ENCODE measurements at regions not wholly inside any gene's neighbourhood (a gene's known extent, or its start where the extent isn't known, plus 50 kb on each side); places are given as distances from the start of the nearest gene placed in this dataset.
A peak's percentile ranks its signal among the peaks of the same experiment; 100 is the strongest.

DNA sequence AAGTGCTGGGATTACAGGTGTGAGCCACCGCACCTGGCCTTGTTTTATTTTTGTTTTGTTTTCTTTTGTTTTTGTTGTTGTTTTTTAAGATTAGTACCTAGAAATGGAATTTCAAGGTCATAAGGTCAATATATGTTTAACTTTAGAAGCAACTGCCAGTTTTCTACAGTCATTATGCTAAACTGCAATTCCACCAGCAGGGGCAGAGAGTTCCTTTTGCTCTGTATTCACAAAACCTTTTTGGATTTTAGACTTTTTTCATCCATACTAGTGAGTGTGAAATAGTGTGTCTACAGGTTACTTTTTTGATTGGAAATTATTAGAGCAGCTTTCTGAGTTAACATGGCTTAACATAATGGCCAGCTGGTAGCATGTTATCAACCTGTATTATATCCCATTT is 580.6 kb downstream of the TRIML1 start:
- H3K4me1 ChIP-seq (ENCODE audit: control insufficient read depth, insufficient read depth, low read length) = no peaks in the 10 kb centered on the region
- CTCF ChIA-PET = no interaction called here
- ATAC-seq (no peak), DNase-seq (ENCODE audit: low read depth, low spot score) (no peak)
- H3K27ac ChIP-seq (ENCODE audit: low read length) = no peak overlapping the region
- POLR2A ChIA-PET = no interaction called here
- no peak overlapping the region for H3K4me3 ChIP-seq (ENCODE audit: low read depth in 2 of 2, low read length in 2 of 2)
- TF ChIP-seq, protein P1, sequence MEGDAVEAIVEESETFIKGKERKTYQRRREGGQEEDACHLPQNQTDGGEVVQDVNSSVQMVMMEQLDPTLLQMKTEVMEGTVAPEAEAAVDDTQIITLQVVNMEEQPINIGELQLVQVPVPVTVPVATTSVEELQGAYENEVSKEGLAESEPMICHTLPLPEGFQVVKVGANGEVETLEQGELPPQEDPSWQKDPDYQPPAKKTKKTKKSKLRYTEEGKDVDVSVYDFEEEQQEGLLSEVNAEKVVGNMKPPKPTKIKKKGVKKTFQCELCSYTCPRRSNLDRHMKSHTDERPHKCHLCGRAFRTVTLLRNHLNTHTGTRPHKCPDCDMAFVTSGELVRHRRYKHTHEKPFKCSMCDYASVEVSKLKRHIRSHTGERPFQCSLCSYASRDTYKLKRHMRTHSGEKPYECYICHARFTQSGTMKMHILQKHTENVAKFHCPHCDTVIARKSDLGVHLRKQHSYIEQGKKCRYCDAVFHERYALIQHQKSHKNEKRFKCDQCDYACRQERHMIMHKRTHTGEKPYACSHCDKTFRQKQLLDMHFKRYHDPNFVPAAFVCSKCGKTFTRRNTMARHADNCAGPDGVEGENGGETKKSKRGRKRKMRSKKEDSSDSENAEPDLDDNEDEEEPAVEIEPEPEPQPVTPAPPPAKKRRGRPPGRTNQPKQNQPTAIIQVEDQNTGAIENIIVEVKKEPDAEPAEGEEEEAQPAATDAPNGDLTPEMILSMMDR (IDR thresholded peaks at IDR 0.05) = peak; percentile 5; the same call in 1 of the 2 replicates
- TF ChIP-seq, protein P2, sequence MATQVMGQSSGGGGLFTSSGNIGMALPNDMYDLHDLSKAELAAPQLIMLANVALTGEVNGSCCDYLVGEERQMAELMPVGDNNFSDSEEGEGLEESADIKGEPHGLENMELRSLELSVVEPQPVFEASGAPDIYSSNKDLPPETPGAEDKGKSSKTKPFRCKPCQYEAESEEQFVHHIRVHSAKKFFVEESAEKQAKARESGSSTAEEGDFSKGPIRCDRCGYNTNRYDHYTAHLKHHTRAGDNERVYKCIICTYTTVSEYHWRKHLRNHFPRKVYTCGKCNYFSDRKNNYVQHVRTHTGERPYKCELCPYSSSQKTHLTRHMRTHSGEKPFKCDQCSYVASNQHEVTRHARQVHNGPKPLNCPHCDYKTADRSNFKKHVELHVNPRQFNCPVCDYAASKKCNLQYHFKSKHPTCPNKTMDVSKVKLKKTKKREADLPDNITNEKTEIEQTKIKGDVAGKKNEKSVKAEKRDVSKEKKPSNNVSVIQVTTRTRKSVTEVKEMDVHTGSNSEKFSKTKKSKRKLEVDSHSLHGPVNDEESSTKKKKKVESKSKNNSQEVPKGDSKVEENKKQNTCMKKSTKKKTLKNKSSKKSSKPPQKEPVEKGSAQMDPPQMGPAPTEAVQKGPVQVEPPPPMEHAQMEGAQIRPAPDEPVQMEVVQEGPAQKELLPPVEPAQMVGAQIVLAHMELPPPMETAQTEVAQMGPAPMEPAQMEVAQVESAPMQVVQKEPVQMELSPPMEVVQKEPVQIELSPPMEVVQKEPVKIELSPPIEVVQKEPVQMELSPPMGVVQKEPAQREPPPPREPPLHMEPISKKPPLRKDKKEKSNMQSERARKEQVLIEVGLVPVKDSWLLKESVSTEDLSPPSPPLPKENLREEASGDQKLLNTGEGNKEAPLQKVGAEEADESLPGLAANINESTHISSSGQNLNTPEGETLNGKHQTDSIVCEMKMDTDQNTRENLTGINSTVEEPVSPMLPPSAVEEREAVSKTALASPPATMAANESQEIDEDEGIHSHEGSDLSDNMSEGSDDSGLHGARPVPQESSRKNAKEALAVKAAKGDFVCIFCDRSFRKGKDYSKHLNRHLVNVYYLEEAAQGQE (IDR thresholded peaks at IDR 0.05; ENCODE audit: insufficient read depth in 1 of 2, low read depth in 2 of 2, low read length in 1 of 2) = no peak
- H3K9me3 ChIP-seq (ENCODE audit: control insufficient read depth, insufficient read depth, low read depth, low read length) = no peaks in the 10 kb centered on the region
- no peaks in the 10 kb centered on the region for H3K27me3 ChIP-seq (ENCODE audit: control insufficient read depth, insufficient read depth, low read length)
- intact Hi-C loops (cut with micrococcal nuclease; ENCODE audit: unreplicated experiment) = no loop called here
- no TSS peak for BruUV-seq (replicated peaks)
- no peaks in the 10 kb centered on the region for H3K36me3 ChIP-seq (ENCODE audit: control insufficient read depth, insufficient read depth, low read length)
- in situ Hi-C loops (cut with HindIII; ENCODE audit: low pct_unique_long_range_greater_than_20kb, low sequenced_read_pairs) = no loop called here

- in situ Hi-C loops (cut with HindIII; ENCODE audit: low pct_unique_long_range_greater_than_20kb, low sequenced_read_pairs) = no loop called here
- no peak for ATAC-seq
- CTCF ChIA-PET = no interaction called here
- no peak overlapping the region for H3K4me3 ChIP-seq (ENCODE audit: low read depth in 2 of 2, low read length in 2 of 2)
- H3K36me3 ChIP-seq (ENCODE audit: control insufficient read depth, insufficient read depth, low read length) = no peaks in the 10 kb centered on the region
- no peak overlapping the region for H3K27ac ChIP-seq (ENCODE audit: low read length)
- no peak for TF ChIP-seq TCF7L2 (IDR thresholded peaks at IDR 0.05; ENCODE audit: low read depth, low read length)
- no peak for TF ChIP-seq POLR2AphosphoS5 (IDR thresholded peaks at IDR 0.05; ENCODE audit: low read depth, low read length)
- TF ChIP-seq, protein P2 (IDR thresholded peaks at IDR 0.05; ENCODE audit: insufficient read depth in 1 of 2, low read depth in 2 of 2, low read length in 1 of 2) = no peak
- no peaks in the 10 kb centered on the region for H3K27me3 ChIP-seq (ENCODE audit: control insufficient read depth, insufficient read depth, low read length)
- POLR2A ChIA-PET = no interaction called here
- no peak for DNase-seq (ENCODE audit: low read depth, low spot score)
- intact Hi-C loops (cut with micrococcal nuclease; ENCODE audit: unreplicated experiment) = no loop called here
- H3K4me1 ChIP-seq (ENCODE audit: control insufficient read depth, insufficient read depth, low read length) = no peaks in the 10 kb centered on the region
- no peaks in the 10 kb centered on the region for H3K9me3 ChIP-seq (ENCODE audit: control insufficient read depth, insufficient read depth, low read depth, low read length)
- no TSS peak for BruUV-seq (replicated peaks)
Measured at GRCh38 chr4:188722911-188723310, 583.7 kb downstream of the TRIML1 start.
